ENCODE measurements at regions not wholly inside any gene's neighbourhood (a gene's known extent, or its start where the extent isn't known, plus 50 kb on each side); places are given as distances from the start of the nearest gene placed in this dataset.

DNA sequence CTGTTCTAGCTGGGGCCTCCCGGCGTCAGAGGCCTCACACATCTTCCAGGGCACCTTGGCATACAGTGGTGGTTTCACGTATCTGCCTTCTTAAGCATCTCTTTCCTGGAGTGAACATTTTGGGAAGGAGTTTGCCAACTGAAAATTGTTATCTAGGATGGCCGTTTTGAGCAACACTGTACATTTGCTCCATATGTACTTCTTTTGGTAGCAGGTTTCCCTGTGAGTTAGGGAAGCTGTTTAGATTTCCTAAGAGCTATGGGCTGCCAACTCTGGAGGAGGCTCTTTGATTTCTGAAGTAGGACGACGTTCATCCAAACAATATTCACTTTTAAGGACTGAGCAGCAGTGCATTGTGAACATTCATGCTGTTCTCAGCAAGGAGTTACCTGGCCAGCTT is 665.9 kb downstream of the SQOR start:
- H3K27me3 ChIP-seq (ENCODE audit: control insufficient read depth, insufficient read depth, low read length, poor library complexity, severe bottlenecking) = no peaks in the 10 kb centered on the region
- WGBS, 2 experiments (ENCODE audit: insufficient coverage in 1 of 2, insufficient read length in 1 of 2) = 93 to 100% methylated on average over 6 of the region's 6 CpGs
- no peaks in the 10 kb centered on the region for H3K9me3 ChIP-seq (ENCODE audit: control insufficient read depth, low read length)
- no peak overlapping the region for H3K4me3 ChIP-seq (ENCODE audit: low read length)
- no peaks in the 10 kb centered on the region for H3K4me1 ChIP-seq (ENCODE audit: control insufficient read depth, insufficient read depth, low read length)
- no peak overlapping the region for H3K27ac ChIP-seq (ENCODE audit: low read depth, low read length)
- no peaks in the 10 kb centered on the region for H3K36me3 Mint-ChIP-seq (ENCODE audit: low read depth)
- DNase-seq = no peak
- no peak overlapping the region for H3K9ac ChIP-seq (ENCODE audit: extremely low read depth, low read length, poor library complexity, severe bottlenecking)
- H3K36me3 ChIP-seq (ENCODE audit: control insufficient read depth, insufficient read depth, low read length) = no peaks in the 10 kb centered on the region
- H3K27me3 Mint-ChIP-seq (ENCODE audit: insufficient read depth) = no peaks in the 10 kb centered on the region
- H3K4me1 Mint-ChIP-seq = peaks cover 10% of the 10 kb centered on the region
- H3K9me3 Mint-ChIP-seq = no peaks in the 10 kb centered on the region
- TF ChIP-seq, protein P1, sequence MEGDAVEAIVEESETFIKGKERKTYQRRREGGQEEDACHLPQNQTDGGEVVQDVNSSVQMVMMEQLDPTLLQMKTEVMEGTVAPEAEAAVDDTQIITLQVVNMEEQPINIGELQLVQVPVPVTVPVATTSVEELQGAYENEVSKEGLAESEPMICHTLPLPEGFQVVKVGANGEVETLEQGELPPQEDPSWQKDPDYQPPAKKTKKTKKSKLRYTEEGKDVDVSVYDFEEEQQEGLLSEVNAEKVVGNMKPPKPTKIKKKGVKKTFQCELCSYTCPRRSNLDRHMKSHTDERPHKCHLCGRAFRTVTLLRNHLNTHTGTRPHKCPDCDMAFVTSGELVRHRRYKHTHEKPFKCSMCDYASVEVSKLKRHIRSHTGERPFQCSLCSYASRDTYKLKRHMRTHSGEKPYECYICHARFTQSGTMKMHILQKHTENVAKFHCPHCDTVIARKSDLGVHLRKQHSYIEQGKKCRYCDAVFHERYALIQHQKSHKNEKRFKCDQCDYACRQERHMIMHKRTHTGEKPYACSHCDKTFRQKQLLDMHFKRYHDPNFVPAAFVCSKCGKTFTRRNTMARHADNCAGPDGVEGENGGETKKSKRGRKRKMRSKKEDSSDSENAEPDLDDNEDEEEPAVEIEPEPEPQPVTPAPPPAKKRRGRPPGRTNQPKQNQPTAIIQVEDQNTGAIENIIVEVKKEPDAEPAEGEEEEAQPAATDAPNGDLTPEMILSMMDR (conservative IDR thresholded peaks at IDR 0.05) = no peak
- no peak overlapping the region for H3K27ac Mint-ChIP-seq
- no peak overlapping the region for H3K4me3 Mint-ChIP-seq

DNA sequence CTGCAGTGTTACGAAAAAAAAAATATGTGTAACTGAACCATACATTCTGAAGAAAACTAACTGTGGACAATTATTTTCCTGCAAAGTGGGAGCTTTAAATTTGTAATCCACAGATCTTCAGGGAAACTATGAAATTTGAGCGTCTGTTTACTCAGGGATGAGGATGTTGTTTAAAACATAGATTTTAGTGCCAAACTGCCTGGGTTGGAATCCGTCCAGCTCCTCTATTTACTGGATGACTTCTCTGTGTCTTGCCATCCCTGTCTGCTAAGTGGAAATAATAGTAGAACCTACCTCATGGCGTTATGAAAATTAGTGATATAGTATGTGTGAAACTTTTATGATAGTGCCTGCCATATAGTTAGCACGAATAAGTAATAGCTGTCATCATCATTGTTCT is 666.5 kb downstream of the SQOR start:
- Histone ChIP-seq H3K9me3 (ENCODE audit: control insufficient read depth, low read length) (no peaks in the 10 kb centered on the region), H3K36me3 (ENCODE audit: control insufficient read depth, insufficient read depth, low read length) (no peaks in the 10 kb centered on the region), H3K9ac (ENCODE audit: extremely low read depth, low read length, poor library complexity, severe bottlenecking) (no peak overlapping the region), H3K4me1 (ENCODE audit: control insufficient read depth, insufficient read depth, low read length) (no peaks in the 10 kb centered on the region), H3K27ac (ENCODE audit: low read depth, low read length) (no peak overlapping the region), H3K27me3 (ENCODE audit: control insufficient read depth, insufficient read depth, low read length, poor library complexity, severe bottlenecking) (no peaks in the 10 kb centered on the region), H3K4me3 (ENCODE audit: low read length) (no peak overlapping the region)
- Mint-ChIP-seq H3K36me3 (ENCODE audit: low read depth) (no peaks in the 10 kb centered on the region), H3K27me3 (ENCODE audit: insufficient read depth) (no peaks in the 10 kb centered on the region), H3K27ac (no peak overlapping the region), H3K9me3 (no peaks in the 10 kb centered on the region), H3K4me1 (peaks cover 10% of the 10 kb centered on the region), H3K4me3 (no peak overlapping the region)
- TF ChIP-seq, protein P1 (conservative IDR thresholded peaks at IDR 0.05) = no peak
- DNase-seq = no peak
- 74 to 81% methylated on average over 2 to 4 of the region's 5 CpGs for WGBS, 2 experiments (ENCODE audit: insufficient coverage in 1 of 2, insufficient read length in 1 of 2)

DNA sequence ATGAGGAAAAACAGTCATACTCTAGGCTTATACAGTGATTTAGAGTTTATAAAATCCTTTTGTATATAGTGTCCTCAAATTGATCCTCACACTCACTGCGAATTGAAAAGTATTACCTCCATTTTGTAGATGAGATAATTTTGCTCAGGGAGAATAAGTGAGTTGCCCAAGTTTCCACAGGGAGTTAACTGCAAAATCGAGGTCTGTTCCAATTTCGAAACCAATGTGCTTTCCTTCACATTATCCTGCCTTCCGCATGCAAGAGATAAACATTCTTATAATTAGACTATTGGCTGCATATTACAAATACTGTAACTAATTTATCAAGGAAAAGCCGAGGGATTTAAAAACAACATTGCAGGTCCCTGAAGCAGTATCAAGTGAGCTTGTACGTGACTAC is 667.0 kb downstream of the SQOR start:
- no peak overlapping the region for H3K27ac Mint-ChIP-seq
- no peaks in the 10 kb centered on the region for H3K27me3 Mint-ChIP-seq (ENCODE audit: insufficient read depth)
- Histone ChIP-seq H3K27ac (ENCODE audit: low read depth, low read length) (no peak overlapping the region), H3K4me1 (ENCODE audit: control insufficient read depth, insufficient read depth, low read length) (no peaks in the 10 kb centered on the region), H3K27me3 (ENCODE audit: control insufficient read depth, insufficient read depth, low read length, poor library complexity, severe bottlenecking) (no peaks in the 10 kb centered on the region), H3K9me3 (ENCODE audit: control insufficient read depth, low read length) (no peaks in the 10 kb centered on the region), H3K4me3 (ENCODE audit: low read length) (no peak overlapping the region), H3K9ac (ENCODE audit: extremely low read depth, low read length, poor library complexity, severe bottlenecking) (no peak overlapping the region), H3K36me3 (ENCODE audit: control insufficient read depth, insufficient read depth, low read length) (no peaks in the 10 kb centered on the region)
- H3K36me3 Mint-ChIP-seq (ENCODE audit: low read depth) = no peaks in the 10 kb centered on the region
- WGBS, 2 experiments (ENCODE audit: insufficient coverage in 1 of 2, insufficient read length in 1 of 2) = 92 to 93% methylated on average over 5 to 6 of the region's 6 CpGs
- H3K9me3 Mint-ChIP-seq = no peaks in the 10 kb centered on the region
- TF ChIP-seq, protein P1 (conservative IDR thresholded peaks at IDR 0.05) = no peak
- H3K4me1 Mint-ChIP-seq = peaks cover 10% of the 10 kb centered on the region
- no peak overlapping the region for H3K4me3 Mint-ChIP-seq
- no peak for DNase-seq
